PC-3 (cell line): ENCODE measurements at regions not wholly inside any gene's neighbourhood (a gene's known extent, or its start where the extent isn't known, plus 50 kb on each side); places are given as distances from the start of the nearest gene placed in this dataset.

Experiments used
- ATAC-seq: fragments of 200-7000 bp; cut with Tn5 transposase; 2 replicates; pipeline ENCODE4 v1.9.1; 2020; ENCODE audit warnings: mild to moderate bottlenecking, moderate library complexity
- BruUV-seq: library from RNA; stranded (reverse); fragments of 400-500 nt; replicated peaks from 2 replicates; lab custom pipeline; 2021; lab: Mats Ljungman, UMichigan
- CTCF ChIA-PET: fragments of 300-600 bp; sonication (Branson Sonifier 250); formaldehyde crosslinking; loops from one replicate; lab custom pipeline; 2022; ENCODE audit warnings: antibody characterized with exemption; lab: Charles Lee
- POLR2A ChIA-PET: fragments of 300-600 bp; sonication (Branson Sonifier 250); formaldehyde crosslinking; loops from one replicate; lab custom pipeline; 2022; ENCODE audit warnings: antibody characterized with exemption; ENCODE audit not compliant: unreplicated experiment; lab: Charles Lee
- DNase-seq: peaks from one replicate; pipeline ENCODE4 v3.0.0-alpha.2; 2015
- H2AFZ ChIP-seq: fragments of 300-600 bp; sonication (generic); 2 replicates; pipeline ENCODE4 v1.6.0; 2016; ENCODE audit warnings: antibody characterized with exemption, low read length
- H3F3A ChIP-seq: fragments of 300-600 bp; sonication (generic); one replicate; pipeline ENCODE4 v1.6.0; 2017; ENCODE audit warnings: antibody characterized with exemption, low read length, control low read depth, mild to moderate bottlenecking; ENCODE audit not compliant: unreplicated experiment
- H3K27ac ChIP-seq: fragments of 300-600 bp; sonication (generic); 2 replicates; pipeline ENCODE4 v1.5.1; 2016; ENCODE audit warnings: mild to moderate bottlenecking, low read length
- H3K27me3 ChIP-seq: fragments of 300-600 bp; sonication (generic); 2 replicates; pipeline ENCODE4 v1.6.1; 2016; ENCODE audit warnings: low read length, mixed read lengths
- H3K36me3 ChIP-seq: fragments of 300-600 bp; sonication (generic); 2 replicates; pipeline ENCODE4 v1.6.1; 2016; ENCODE audit warnings: low read depth, mixed run types, low read length, mixed read lengths
- H3K4me1 ChIP-seq: fragments of 300-600 bp; sonication (generic); 2 replicates; pipeline ENCODE4 v1.5.1; 2016; ENCODE audit warnings: low read length; ENCODE audit not compliant: insufficient read depth
- H3K4me2 ChIP-seq: fragments of 300-600 bp; sonication (generic); 2 replicates; pipeline ENCODE4 v1.6.0; 2016; ENCODE audit warnings: low read length
- H3K4me3 ChIP-seq: fragments of 300-600 bp; sonication (generic); 2 replicates; pipeline ENCODE4 v1.5.1; 2016; ENCODE audit warnings: mild to moderate bottlenecking, low read length, mixed read lengths
- H3K79me2 ChIP-seq: fragments of 300-600 bp; sonication (generic); 2 replicates; pipeline ENCODE4 v1.6.1; 2017; ENCODE audit warnings: low read length, mixed read lengths
- H3K9ac ChIP-seq: fragments of 300-600 bp; sonication (generic); 2 replicates; pipeline ENCODE4 v1.6.0; 2016; ENCODE audit warnings: mild to moderate bottlenecking, low read length
- H3K9me2 ChIP-seq: fragments of 300-600 bp; sonication (generic); replicated peaks from 2 replicates; pipeline ENCODE4 v1.6.1; 2016; ENCODE audit warnings: mixed run types, low read length, mixed read lengths
- H3K9me3 ChIP-seq: fragments of 300-600 bp; sonication (generic); 2 replicates; pipeline ENCODE4 v1.6.1; 2016; ENCODE audit warnings: low read length, mixed read lengths
- H4K20me1 ChIP-seq: fragments of 300-600 bp; sonication (generic); 2 replicates; pipeline ENCODE4 v1.6.1; 2016; ENCODE audit warnings: low read length, mixed read lengths
- CTCF ChIP-seq: fragments of 300-600 bp; sonication (generic); conservative IDR thresholded peaks from 2 replicates; pipeline ENCODE4 v1.5.1; 2017; ENCODE audit warnings: antibody characterized with exemption, low read depth, mild to moderate bottlenecking, low read length
- EZH2 ChIP-seq: fragments of 300-600 bp; sonication (generic); IDR thresholded peaks from one replicate; pipeline ENCODE4 v1.6.1; 2017; ENCODE audit warnings: antibody characterized with exemption, mild to moderate bottlenecking, low read length; ENCODE audit not compliant: unreplicated experiment
- EZH2phosphoT487 ChIP-seq: fragments of 300-600 bp; sonication (generic); IDR thresholded peaks from 2 replicates; pipeline ENCODE4 v1.6.1; 2018; ENCODE audit warnings: mild to moderate bottlenecking, antibody characterized with exemption, low read length, borderline replicate concordance
- intact Hi-C: fragments of 100-400 bp; cut with micrococcal nuclease; formaldehyde crosslinking; loops from 2 replicates; pipeline ENCODE4 v1.9.0; 2023

- no peak overlapping the region for H2AFZ ChIP-seq
- no peaks in the 10 kb centered on the region for H3K79me2 ChIP-seq
- CTCF ChIA-PET, result no interaction called here
- H3K4me1 ChIP-seq, result no peaks in the 10 kb centered on the region
- no peaks in the 10 kb centered on the region for H3F3A ChIP-seq
- H3K9me2 ChIP-seq, result no peaks in the 10 kb centered on the region
- H3K27ac ChIP-seq, result no peak overlapping the region
- no peaks in the 10 kb centered on the region for H3K9me3 ChIP-seq
- ATAC-seq (no peak), DNase-seq (no peak)
- POLR2A ChIA-PET, result no interaction called here
- no peaks in the 10 kb centered on the region for H4K20me1 ChIP-seq
- no peaks in the 10 kb centered on the region for H3K27me3 ChIP-seq
- H3K4me2 ChIP-seq, result no peak overlapping the region
- H3K36me3 ChIP-seq, result no peaks in the 10 kb centered on the region
- BruUV-seq, result no TSS peak
- intact Hi-C loops, result no loop called here
- H3K9ac ChIP-seq, result no peak overlapping the region
- no peak overlapping the region for H3K4me3 ChIP-seq
- TF ChIP-seq EZH2phosphoT487 (no peak), CTCF (no peak), EZH2 (no peak)
These were observed 87.8 kb upstream of the LEF1 start for GRCh38 chr4:108256538-108256937.

GRCh38 chr4:108255203-108255747, 86.5 kb upstream of the LEF1 start:
- H3K36me3 ChIP-seq, result no peaks in the 10 kb centered on the region
- DNase-seq (no peak), ATAC-seq (no peak)
- no peaks in the 10 kb centered on the region for H3K4me1 ChIP-seq
- no peak overlapping the region for H2AFZ ChIP-seq
- H3K4me2 ChIP-seq, result no peak overlapping the region
- H3F3A ChIP-seq, result no peaks in the 10 kb centered on the region
- H3K27ac ChIP-seq, result no peak overlapping the region
- H3K9ac ChIP-seq, result no peak overlapping the region
- no peak overlapping the region for H3K4me3 ChIP-seq
- no peaks in the 10 kb centered on the region for H4K20me1 ChIP-seq
- no peaks in the 10 kb centered on the region for H3K79me2 ChIP-seq
- H3K9me2 ChIP-seq, result no peaks in the 10 kb centered on the region
- H3K27me3 ChIP-seq, result no peaks in the 10 kb centered on the region
- intact Hi-C loops, result no loop called here
- POLR2A ChIA-PET, result no interaction called here
- CTCF ChIA-PET, result no interaction called here
- TF ChIP-seq EZH2phosphoT487, result no peak
- TF ChIP-seq CTCF, result no peak
- no peak for TF ChIP-seq EZH2
- no peaks in the 10 kb centered on the region for H3K9me3 ChIP-seq
- no TSS peak for BruUV-seq

- BruUV-seq, result no TSS peak
- POLR2A ChIA-PET, result no interaction called here
- no peaks in the 10 kb centered on the region for H3K9me3 ChIP-seq
- DNase-seq (no peak), ATAC-seq (no peak)
- H3K4me2 ChIP-seq, result no peak overlapping the region
- no peaks in the 10 kb centered on the region for H3K36me3 ChIP-seq
- no peak overlapping the region for H2AFZ ChIP-seq
- H3K27ac ChIP-seq, result no peak overlapping the region
- no peak overlapping the region for H3K9ac ChIP-seq
- H3F3A ChIP-seq, result no peaks in the 10 kb centered on the region
- H3K4me3 ChIP-seq, result no peak overlapping the region
- intact Hi-C loops, result no loop called here
- H4K20me1 ChIP-seq, result no peaks in the 10 kb centered on the region
- H3K79me2 ChIP-seq, result no peaks in the 10 kb centered on the region
- TF ChIP-seq CTCF (no peak), EZH2 (no peak), EZH2phosphoT487 (no peak)
- H3K27me3 ChIP-seq, result no peaks in the 10 kb centered on the region
- no peaks in the 10 kb centered on the region for H3K9me2 ChIP-seq
- H3K4me1 ChIP-seq, result no peaks in the 10 kb centered on the region
- CTCF ChIA-PET, result no interaction called here
These were observed 80.7 kb upstream of the LEF1 start for GRCh38 chr4:108249397-108249796.
